A549 (cell line): ENCODE measurements at regions not wholly inside any gene's neighbourhood (a gene's known extent, or its start where the extent isn't known, plus 50 kb on each side); places are given as distances from the start of the nearest gene placed in this dataset.

Experiments used
- CEBPB ChIP-seq, 2 experiments: fragments of >200 bp in 1 of 2; sonication (Bioruptor Twin) in 1 of 2; formaldehyde crosslinking in 1 of 2; IDR thresholded peaks; 2 replicates each; pipeline ENCODE4 v1.6.1; 2012 to 2016
- CTCF ChIP-seq: fragments of >200 bp; sonication (Bioruptor Twin); formaldehyde crosslinking; IDR thresholded peaks from 3 replicates; pipeline ENCODE4 v1.5.1; 2016
- JUN ChIP-seq, 2 experiments: fragments of >200 bp; sonication (Bioruptor Twin); formaldehyde crosslinking; IDR thresholded peaks; 2 replicates in 1 of 2; 3 replicates in 1 of 2; pipeline ENCODE4 v1.6.1; 2016 to 2017
- JUNB ChIP-seq: fragments of >200 bp; sonication (Bioruptor Twin); formaldehyde crosslinking; IDR thresholded peaks from 2 replicates; pipeline ENCODE4 v1.6.1; 2016
- KDM1A ChIP-seq: fragments of 200-600 bp; sonication (generic); IDR thresholded peaks from 2 replicates; pipeline ENCODE4 v1.6.1; 2016; ENCODE audit warnings: low read depth, mild to moderate bottlenecking
- MAX ChIP-seq: IDR thresholded peaks from 2 replicates; pipeline ENCODE4 v1.6.1; 2012
- RARB ChIP-seq: fragments of 250-450 bp; sonication (Bioruptor Pico); IDR thresholded peaks from 2 replicates; pipeline ENCODE4 v1.8.0; 2021; ENCODE audit warnings: mild to moderate bottlenecking, moderate library complexity
- RNF2 ChIP-seq: fragments of 200-600 bp; sonication (generic); IDR thresholded peaks from 2 replicates; pipeline ENCODE4 v1.6.1; 2016; ENCODE audit warnings: low read depth, mild to moderate bottlenecking, antibody characterized with exemption, moderate library complexity, borderline replicate concordance

DNA sequence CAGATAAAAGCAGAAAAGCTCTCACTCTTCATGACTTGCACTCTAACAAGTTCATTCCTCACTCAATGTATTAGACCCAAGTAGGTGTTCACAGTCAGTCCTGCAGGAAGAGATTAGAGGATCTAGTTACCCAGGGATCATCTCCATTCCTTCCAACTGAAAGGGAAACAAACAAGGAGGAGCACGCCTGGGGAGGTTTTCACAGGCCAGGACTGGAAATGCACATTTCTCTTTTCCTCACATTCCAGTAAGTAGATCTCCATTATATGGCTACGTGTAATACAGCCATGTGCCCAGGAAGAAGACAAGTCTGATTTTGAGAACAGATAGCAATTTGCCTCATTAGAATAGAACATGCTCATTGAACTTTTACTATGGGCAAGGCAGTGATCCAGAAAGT, 1132.2 kb upstream of the FAM98A start:
- TF ChIP-seq CTCF (no peak), MAX (no peak), JUN (IDR thresholded peaks at IDR 0.05) (no peak), JUNB (no peak), RARB (CRISPR knock-in tag) (no peak), RNF2 (no peak), KDM1A (no peak), CEBPB (IDR thresholded peaks at IDR 0.05) (no peak)
